GM10266 (cell line): ENCODE measurements at regions not wholly inside any gene's neighbourhood (a gene's known extent, or its start where the extent isn't known, plus 50 kb on each side); places are given as distances from the start of the nearest gene placed in this dataset.

Experiments used
- DNase-seq: peaks from one replicate; pipeline ENCODE4 v3.0.0; 2012; ENCODE audit errors: extremely low spot score
- TF ChIP-seq, protein P1 (sequence below): IDR thresholded peaks from 2 replicates; pipeline ENCODE4 v1.5.1; 2012; ENCODE audit warnings: mild to moderate bottlenecking, low read depth; ENCODE audit not compliant: control insufficient read depth, insufficient read depth; ENCODE audit errors: missing control alignments

DNA sequence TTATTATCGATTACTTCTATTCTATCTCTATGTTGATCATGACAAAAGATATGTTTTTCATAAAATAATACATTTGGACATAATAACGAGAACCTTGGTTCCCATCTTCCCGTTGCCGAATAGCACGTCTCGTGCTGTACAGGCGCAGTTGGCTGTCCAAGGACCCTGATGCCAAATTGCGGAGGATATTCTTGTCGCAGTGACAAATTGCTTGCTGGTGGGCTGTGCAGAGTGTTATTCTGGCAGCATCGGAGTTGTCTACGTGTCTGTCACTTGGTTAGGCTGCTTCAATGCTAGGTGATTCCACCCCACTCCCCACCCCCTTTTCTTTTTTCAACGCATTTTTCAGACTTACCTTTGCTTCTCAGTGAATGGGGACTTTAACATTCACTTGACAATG is 546.8 kb downstream of the PRKD1 start:
- no peak for DNase-seq
- TF ChIP-seq, protein P1, sequence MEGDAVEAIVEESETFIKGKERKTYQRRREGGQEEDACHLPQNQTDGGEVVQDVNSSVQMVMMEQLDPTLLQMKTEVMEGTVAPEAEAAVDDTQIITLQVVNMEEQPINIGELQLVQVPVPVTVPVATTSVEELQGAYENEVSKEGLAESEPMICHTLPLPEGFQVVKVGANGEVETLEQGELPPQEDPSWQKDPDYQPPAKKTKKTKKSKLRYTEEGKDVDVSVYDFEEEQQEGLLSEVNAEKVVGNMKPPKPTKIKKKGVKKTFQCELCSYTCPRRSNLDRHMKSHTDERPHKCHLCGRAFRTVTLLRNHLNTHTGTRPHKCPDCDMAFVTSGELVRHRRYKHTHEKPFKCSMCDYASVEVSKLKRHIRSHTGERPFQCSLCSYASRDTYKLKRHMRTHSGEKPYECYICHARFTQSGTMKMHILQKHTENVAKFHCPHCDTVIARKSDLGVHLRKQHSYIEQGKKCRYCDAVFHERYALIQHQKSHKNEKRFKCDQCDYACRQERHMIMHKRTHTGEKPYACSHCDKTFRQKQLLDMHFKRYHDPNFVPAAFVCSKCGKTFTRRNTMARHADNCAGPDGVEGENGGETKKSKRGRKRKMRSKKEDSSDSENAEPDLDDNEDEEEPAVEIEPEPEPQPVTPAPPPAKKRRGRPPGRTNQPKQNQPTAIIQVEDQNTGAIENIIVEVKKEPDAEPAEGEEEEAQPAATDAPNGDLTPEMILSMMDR = no peak

DNA sequence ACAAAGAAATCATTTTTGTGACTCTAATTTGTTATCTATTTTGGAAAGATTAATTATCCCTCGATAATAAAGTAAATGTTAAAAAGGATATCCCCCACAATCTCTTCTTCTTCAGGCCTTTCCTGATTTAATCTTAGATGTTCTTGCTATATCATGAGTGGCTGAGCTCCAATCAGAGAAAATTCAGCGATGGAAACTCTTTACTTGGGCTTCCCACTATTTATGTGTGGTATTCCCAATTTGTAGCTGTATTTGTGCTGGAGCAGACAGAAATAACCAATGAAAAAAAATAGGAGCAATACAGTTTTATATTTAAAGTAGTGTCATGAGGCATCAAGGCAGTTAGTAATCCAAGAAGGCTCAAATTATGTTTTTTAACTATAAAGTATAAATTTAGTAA is 539.1 kb downstream of the PRKD1 start:
- TF ChIP-seq, protein P1 = no peak
- DNase-seq = no peak

DNA sequence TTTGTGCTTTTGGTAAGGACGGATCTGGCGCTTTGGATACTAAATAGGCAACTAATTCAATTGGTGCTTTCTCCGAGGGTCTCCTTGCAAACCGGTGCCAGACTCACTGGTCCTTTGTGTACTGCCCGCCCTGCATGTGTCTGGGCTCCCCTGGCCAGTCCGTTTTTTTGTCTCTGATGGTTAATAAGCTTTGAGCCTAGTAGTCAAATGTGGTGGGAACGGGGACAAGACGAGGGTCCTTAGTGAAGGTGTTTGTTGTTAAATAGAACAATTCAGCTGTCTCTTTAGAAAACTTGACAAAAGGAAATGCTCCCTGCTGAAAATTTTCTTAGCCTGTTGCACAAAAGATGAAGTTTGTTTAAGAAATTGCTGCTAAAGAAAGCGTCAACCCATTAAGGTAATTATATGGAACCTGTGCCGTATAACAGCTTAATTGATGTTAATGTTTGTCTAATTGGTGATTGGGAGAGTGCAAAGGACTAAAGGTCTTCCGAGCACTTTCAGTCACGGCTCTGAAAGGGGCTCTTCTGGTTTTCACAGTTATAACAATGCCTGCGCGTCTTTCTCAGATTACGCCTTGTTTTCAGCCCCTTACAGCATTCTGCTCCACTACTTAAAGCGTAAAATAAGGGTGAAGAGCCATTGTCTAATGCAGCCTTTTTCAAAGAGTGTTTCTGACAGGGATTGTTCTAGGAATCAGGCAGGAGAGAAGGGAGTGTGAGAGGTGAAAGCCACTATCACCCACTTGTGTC is 537.4 kb downstream of the PRKD1 start:
- DNase-seq = no peak
- TF ChIP-seq, protein P1 = no peak

DNA sequence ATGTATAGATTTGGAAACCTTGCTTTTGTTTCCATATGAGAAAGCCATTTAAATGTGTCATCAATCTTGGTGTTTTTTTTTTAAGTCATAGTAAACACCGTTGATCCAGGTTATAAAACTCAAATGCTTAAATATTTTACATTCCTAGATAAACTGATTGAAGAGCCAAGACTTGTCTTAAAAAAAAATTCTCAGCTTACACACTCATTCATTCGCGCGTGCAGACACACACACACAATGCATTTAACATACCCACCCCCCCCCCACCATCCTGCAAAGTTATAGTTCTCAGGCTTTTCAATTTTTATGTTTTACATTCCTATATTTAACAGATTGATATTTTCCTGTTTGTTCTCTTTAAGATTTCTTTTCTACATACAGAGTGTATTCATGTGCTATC is 536.4 kb downstream of the PRKD1 start:
- DNase-seq = no peak
- TF ChIP-seq, protein P1 = no peak

DNA sequence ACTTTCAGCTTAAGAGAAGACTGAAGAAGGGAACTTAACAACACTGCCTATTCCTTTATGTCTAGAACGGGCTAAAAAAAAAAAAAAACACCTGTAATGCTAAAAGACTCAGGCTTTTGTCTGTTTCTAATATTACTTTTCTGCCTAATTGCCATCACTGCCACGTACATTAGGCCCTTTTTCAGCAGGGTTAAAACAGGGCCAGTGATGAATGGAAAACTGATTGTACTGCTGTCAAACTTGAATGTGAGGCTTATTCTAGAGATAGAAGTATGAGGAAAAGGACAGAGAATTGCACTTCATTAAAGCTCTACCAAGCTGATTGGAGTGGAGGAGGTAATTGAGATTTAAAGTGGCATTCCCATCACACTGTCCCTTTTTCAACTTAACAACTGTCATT is 535.8 kb downstream of the PRKD1 start:
- TF ChIP-seq, protein P1 = no peak
- DNase-seq = no peak

DNA sequence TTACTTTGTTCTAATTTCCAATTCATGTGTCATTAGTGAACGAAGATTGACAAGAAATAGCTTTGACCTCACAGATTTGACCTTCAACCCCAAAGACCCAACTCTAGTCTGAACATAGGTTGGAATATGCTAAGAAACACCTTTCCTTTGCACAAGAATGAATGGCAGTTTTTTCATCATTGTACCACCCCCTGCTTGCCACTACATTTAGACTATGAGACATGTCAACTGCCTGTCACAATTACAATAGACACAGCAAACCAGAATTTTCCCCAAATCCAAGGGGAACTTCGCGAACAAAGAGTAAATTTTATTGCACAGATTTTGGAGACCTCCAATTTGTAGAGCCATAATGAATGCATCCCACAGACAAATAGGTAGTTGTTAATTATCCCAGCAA is 535.4 kb downstream of the PRKD1 start:
- no peak for DNase-seq
- TF ChIP-seq, protein P1 = no peak

DNA sequence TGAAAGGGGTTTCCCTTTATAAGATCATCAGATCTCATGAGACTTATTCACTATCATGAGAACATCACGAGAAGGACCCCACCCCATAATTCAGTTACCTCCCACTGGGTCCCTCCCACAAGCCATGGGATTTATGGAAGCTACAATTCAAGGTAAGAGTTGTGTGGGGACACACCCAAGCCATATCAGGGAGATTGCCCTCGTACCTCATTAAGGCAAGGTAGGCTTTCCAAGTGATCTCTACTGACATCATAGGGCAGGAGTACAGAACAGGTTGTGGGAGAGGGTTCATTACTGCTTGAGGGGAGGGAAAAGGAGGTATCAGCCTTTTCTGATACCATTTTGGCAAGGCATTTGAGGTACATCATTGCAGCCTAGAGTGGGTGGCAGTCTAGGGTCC is 524.6 kb downstream of the PRKD1 start:
- DNase-seq = no peak
- TF ChIP-seq, protein P1 = no peak
